ENCODE measurements at regions not wholly inside any gene's neighbourhood (a gene's known extent, or its start where the extent isn't known, plus 50 kb on each side); places are given as distances from the start of the nearest gene placed in this dataset.

DNA sequence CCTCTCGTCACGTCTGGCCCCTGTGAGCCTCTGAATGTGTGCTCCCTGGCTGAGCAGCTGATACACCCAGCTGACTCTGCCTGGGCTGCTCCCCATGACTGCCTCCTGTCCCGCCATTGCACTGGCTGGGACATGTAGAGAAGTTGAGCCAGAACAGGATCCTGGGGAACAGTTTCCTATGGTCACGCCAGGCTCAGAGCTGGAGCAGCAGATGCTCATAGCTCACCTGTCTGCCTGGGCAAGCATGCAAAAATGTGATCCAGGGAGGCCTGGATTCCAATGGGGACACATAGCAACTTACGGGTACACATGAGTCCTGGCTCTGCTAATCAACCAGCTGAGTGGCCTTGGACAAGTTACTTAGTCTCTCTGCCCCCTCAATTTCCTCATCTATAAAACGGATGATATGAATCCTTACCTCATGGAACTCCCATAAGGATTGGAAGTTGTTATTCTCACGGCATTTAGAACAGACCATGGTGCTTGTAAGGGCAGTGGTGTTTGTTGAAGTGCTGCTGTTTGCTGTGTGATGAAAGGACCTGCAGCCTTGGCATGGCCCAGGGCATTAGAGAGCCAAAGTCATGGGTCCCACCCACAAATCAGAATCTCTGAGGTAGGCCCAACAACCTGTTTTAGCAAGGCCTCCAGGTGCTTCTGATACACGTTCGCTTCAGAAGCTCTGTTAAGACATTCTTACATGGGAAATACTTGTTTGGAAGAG, 150.3 kb upstream of the VANGL1 start:
- Histone ChIP-seq H3K9me3 (ENCODE audit: severe bottlenecking) (no peaks in the 10 kb centered on the region), H3K27ac (no peak overlapping the region), H3K4me3 (ENCODE audit: low read depth, low read length) (no peak overlapping the region), H3K36me3 (no peaks in the 10 kb centered on the region), H3K27me3 (ENCODE audit: insufficient read depth, low read depth, severe bottlenecking) (no peaks in the 10 kb centered on the region)
- no peak for TF ChIP-seq CTCF (IDR thresholded peaks at IDR 0.05; ENCODE audit: low read depth, low read length)
- DNase-seq, result no peak

DNA sequence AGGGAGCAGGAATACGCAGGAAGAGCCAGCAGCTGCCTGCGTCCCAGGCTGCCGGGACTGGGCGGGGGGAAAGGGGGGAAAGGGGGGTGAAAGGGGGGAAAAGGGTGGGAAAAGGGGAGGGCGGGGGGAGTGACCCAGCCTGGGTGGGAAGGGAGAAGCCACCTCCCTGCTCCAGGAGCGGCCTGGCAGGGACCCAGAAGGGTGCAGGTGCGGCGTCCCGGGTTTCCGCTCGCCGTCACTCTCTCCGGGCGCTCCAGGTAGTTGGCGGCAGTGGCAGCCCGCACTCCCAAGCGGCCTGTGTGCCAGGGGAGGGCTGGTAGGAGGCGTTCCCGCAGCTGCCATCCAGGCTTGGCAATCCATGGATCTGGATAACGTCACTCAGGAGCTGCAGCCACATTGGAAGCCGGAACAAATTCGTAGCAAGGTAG, 141.0 kb upstream of the NGF start:
- DNase-seq, result no peak
- Histone ChIP-seq H3K36me3 (no peaks in the 10 kb centered on the region), H3K27me3 (ENCODE audit: insufficient read depth, low read depth, severe bottlenecking) (no peaks in the 10 kb centered on the region), H3K9me3 (ENCODE audit: severe bottlenecking) (no peaks in the 10 kb centered on the region), H3K27ac (no peak overlapping the region), H3K4me3 (ENCODE audit: low read depth, low read length) (no peak overlapping the region)
- no peak for TF ChIP-seq CTCF (IDR thresholded peaks at IDR 0.05; ENCODE audit: low read depth, low read length)

DNA sequence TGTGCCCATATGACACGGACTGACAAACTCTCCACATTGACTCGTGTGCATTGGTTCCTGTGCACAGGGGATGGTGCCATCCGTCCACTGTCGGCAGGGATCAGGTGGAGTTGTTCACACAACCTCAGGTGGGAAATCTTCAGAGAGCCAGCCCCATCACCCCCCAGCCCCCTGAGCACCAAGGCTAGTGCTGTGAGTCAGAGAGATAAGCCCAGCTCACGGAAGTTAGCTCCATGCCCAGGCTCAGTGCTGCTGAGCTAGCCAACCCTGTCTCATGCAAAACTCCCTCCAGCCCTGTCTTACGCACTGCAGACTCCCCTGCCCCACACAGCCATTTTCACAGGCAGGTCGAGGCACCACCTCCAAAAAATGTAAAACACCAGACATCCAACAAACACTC, 139.0 kb upstream of the NGF start:
- H3K27ac ChIP-seq, result no peak overlapping the region
- no peak for DNase-seq
- no peaks in the 10 kb centered on the region for H3K36me3 ChIP-seq
- no peaks in the 10 kb centered on the region for H3K9me3 ChIP-seq (ENCODE audit: severe bottlenecking)
- no peak overlapping the region for H3K4me3 ChIP-seq (ENCODE audit: low read depth, low read length)
- TF ChIP-seq CTCF (IDR thresholded peaks at IDR 0.05; ENCODE audit: low read depth, low read length), result no peak
- no peaks in the 10 kb centered on the region for H3K27me3 ChIP-seq (ENCODE audit: insufficient read depth, low read depth, severe bottlenecking)

- no peak for DNase-seq
- H3K4me3 ChIP-seq (ENCODE audit: low read depth, low read length), result no peak overlapping the region
- H3K36me3 ChIP-seq, result no peaks in the 10 kb centered on the region
- TF ChIP-seq CTCF (IDR thresholded peaks at IDR 0.05; ENCODE audit: low read depth, low read length), result 0 out of 2 replicates have a peak, but pooled peaks have one; percentile 24
- no peak overlapping the region for H3K27ac ChIP-seq
- no peaks in the 10 kb centered on the region for H3K27me3 ChIP-seq (ENCODE audit: insufficient read depth, low read depth, severe bottlenecking)
- no peaks in the 10 kb centered on the region for H3K9me3 ChIP-seq (ENCODE audit: severe bottlenecking)
Observed at GRCh38 chr1:115476616-115477015, 138.6 kb upstream of the NGF start.

DNA sequence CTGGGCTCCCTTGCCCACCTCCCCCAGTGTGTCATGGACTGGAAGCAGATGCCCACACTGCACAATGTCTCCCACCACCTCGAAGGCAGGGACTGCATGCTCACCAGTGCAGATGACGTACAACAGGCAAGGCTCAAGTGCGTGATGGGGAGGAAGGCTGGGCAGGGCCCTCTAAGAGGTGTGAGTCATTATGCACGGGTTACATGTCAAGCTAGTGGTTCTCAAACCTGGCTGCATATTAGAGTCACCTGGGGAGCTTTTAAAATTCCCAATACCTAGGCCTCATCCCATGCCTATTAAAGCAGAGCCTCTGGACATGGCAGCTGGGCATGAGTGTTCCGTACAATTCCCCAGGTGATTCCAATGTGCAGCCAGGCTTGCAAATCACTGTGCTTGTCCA, 137.9 kb upstream of the NGF start:
- no peak overlapping the region for H3K27ac ChIP-seq
- H3K9me3 ChIP-seq (ENCODE audit: severe bottlenecking), result no peaks in the 10 kb centered on the region
- no peak for DNase-seq
- no peak for TF ChIP-seq CTCF (IDR thresholded peaks at IDR 0.05; ENCODE audit: low read depth, low read length)
- H3K36me3 ChIP-seq, result no peaks in the 10 kb centered on the region
- no peak overlapping the region for H3K4me3 ChIP-seq (ENCODE audit: low read depth, low read length)
- H3K27me3 ChIP-seq (ENCODE audit: insufficient read depth, low read depth, severe bottlenecking), result no peaks in the 10 kb centered on the region

DNA sequence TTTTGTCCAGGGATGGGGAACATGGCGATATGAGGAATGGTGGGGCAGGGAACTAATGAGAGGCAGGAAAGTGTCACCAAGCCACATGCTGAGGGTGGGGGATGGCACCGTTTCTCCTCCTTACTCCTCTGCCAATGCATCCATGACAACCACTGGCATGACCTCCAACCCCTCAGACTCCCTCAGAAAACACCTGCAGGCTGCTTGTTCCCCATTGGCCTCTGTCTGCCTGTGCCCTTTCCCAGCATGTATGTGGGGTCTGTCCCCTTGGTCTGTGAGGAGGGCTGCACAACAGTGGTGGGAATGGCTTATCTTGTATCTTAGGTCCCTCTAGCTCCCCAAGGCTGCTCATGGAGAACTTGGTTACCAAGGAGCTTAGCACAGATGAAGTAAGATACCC, 137.2 kb upstream of the NGF start:
- no peak for DNase-seq
- Histone ChIP-seq H3K27ac (no peak overlapping the region), H3K9me3 (ENCODE audit: severe bottlenecking) (no peaks in the 10 kb centered on the region), H3K36me3 (no peaks in the 10 kb centered on the region), H3K4me3 (ENCODE audit: low read depth, low read length) (no peak overlapping the region), H3K27me3 (ENCODE audit: insufficient read depth, low read depth, severe bottlenecking) (no peaks in the 10 kb centered on the region)
- TF ChIP-seq CTCF (IDR thresholded peaks at IDR 0.05; ENCODE audit: low read depth, low read length), result no peak
